SK-N-SH treated with all-trans-retinoic acid at 6 μM for 48 hours (cell line): ENCODE measurements at regions not wholly inside any gene's neighbourhood (a gene's known extent, or its start where the extent isn't known, plus 50 kb on each side); places are given as distances from the start of the nearest gene placed in this dataset.

Source experiments
- ATAC-seq: fragments of 200-7000 bp; cut with Tn5 transposase; 3 replicates; pipeline ENCODE4 v1.9.1; 2020; ENCODE audit warnings: mild to moderate bottlenecking, moderate library complexity
- ARNTL ChIP-seq: fragments of 450-650 bp; formaldehyde crosslinking; IDR thresholded peaks from 2 replicates; pipeline ENCODE4 v1.5.0; 2020; ENCODE audit warnings: low read depth, mild to moderate bottlenecking, moderate library complexity, borderline replicate concordance
- BACH2 ChIP-seq: fragments of 250-450 bp; sonication (Bioruptor Pico); IDR thresholded peaks from 2 replicates; pipeline ENCODE4 v1.9.0; 2021; ENCODE audit warnings: mild to moderate bottlenecking, borderline replicate concordance
- CSDC2 ChIP-seq: fragments of 250-450 bp; sonication (Bioruptor Pico); IDR thresholded peaks from 2 replicates; pipeline ENCODE4 v1.5.0; 2020; ENCODE audit warnings: mild to moderate bottlenecking, moderate library complexity
- CSRNP3 ChIP-seq: fragments of 250-450 bp; sonication (Bioruptor Pico); IDR thresholded peaks from 2 replicates; pipeline ENCODE4 v1.5.1; 2021; ENCODE audit warnings: mild to moderate bottlenecking, moderate library complexity
- ESRRG ChIP-seq: fragments of 250-450 bp; sonication (Bioruptor Pico); IDR thresholded peaks from 2 replicates; pipeline ENCODE4 v1.6.1; 2021; ENCODE audit warnings: mild to moderate bottlenecking
- GLIS3 ChIP-seq: fragments of 250-450 bp; sonication (Bioruptor Pico); IDR thresholded peaks from 2 replicates; pipeline ENCODE4 v1.5.0; 2020; ENCODE audit warnings: mild to moderate bottlenecking, moderate library complexity
- ISL1 ChIP-seq: fragments of 250-450 bp; sonication (Bioruptor Pico); IDR thresholded peaks from 2 replicates; pipeline ENCODE4 v2.1.2; 2022; ENCODE audit warnings: mild to moderate bottlenecking, moderate library complexity
- OSR1 ChIP-seq: fragments of 250-450 bp; sonication (Bioruptor Pico); IDR thresholded peaks from 2 replicates; pipeline ENCODE4 v1.8.0; 2022; ENCODE audit warnings: moderate library complexity, mild to moderate bottlenecking, inconsistent platforms
- PPARA ChIP-seq: fragments of 250-450 bp; sonication (Bioruptor Pico); IDR thresholded peaks from 2 replicates; pipeline ENCODE4 v1.5.0; 2020; ENCODE audit warnings: mild to moderate bottlenecking, borderline replicate concordance
- RARB ChIP-seq: fragments of 250-450 bp; sonication (Bioruptor Pico); IDR thresholded peaks from 2 replicates; pipeline ENCODE4 v1.8.0; 2021; ENCODE audit warnings: mild to moderate bottlenecking, moderate library complexity
- SNAI2 ChIP-seq: fragments of 250-450 bp; sonication (Bioruptor Pico); IDR thresholded peaks from 2 replicates; pipeline ENCODE4 v1.5.0; 2020; ENCODE audit warnings: mild to moderate bottlenecking, moderate library complexity
- TCF4 ChIP-seq: fragments of 250-450 bp; sonication (Bioruptor Pico); IDR thresholded peaks from 2 replicates; pipeline ENCODE4 v1.8.0; 2021; ENCODE audit warnings: mild to moderate bottlenecking, moderate library complexity, borderline replicate concordance
- TOX ChIP-seq: fragments of 250-450 bp; sonication (Bioruptor Pico); IDR thresholded peaks from 2 replicates; pipeline ENCODE4 v1.8.0; 2021; ENCODE audit warnings: mild to moderate bottlenecking, moderate library complexity, borderline replicate concordance
- TSHZ2 ChIP-seq: fragments of 250-450 bp; sonication (Bioruptor Pico); IDR thresholded peaks from 2 replicates; pipeline ENCODE4 v1.5.0; 2020; ENCODE audit warnings: mild to moderate bottlenecking, moderate library complexity
- ZC3H10 ChIP-seq: fragments of 250-450 bp; sonication (Bioruptor Pico); IDR thresholded peaks from 2 replicates; pipeline ENCODE4 v1.5.1; 2021; ENCODE audit warnings: mild to moderate bottlenecking, moderate library complexity
- ZFP3 ChIP-seq: fragments of 250-450 bp; sonication (Bioruptor Pico); IDR thresholded peaks from 2 replicates; pipeline ENCODE4 v1.5.0; 2020; ENCODE audit warnings: mild to moderate bottlenecking, moderate library complexity
- ZFP30 ChIP-seq: fragments of 450-650 bp; formaldehyde crosslinking; IDR thresholded peaks from 2 replicates; pipeline ENCODE4 v1.5.0; 2022; ENCODE audit warnings: mild to moderate bottlenecking, moderate library complexity
- ZNF565 ChIP-seq: fragments of 450-650 bp; formaldehyde crosslinking; conservative IDR thresholded peaks from 2 replicates; pipeline ENCODE4 v1.5.0; 2020; ENCODE audit warnings: low read depth, mild to moderate bottlenecking, moderate library complexity
- ZNF70 ChIP-seq: fragments of 450-650 bp; formaldehyde crosslinking; IDR thresholded peaks from 2 replicates; pipeline ENCODE4 v1.5.0; 2020; ENCODE audit warnings: mild to moderate bottlenecking, moderate library complexity
- ZNF8 ChIP-seq: fragments of 450-650 bp; formaldehyde crosslinking; IDR thresholded peaks from 2 replicates; pipeline ENCODE4 v1.5.0; 2020; ENCODE audit warnings: mild to moderate bottlenecking, moderate library complexity
- TF ChIP-seq, protein P1 (sequence below): fragments of 250-450 bp; sonication (Bioruptor Pico); IDR thresholded peaks from 2 replicates; pipeline ENCODE4 v1.8.0; 2021; ENCODE audit warnings: low read depth, mild to moderate bottlenecking, moderate library complexity, borderline replicate concordance
- TF ChIP-seq, protein P2 (sequence below): fragments of 250-450 bp; sonication (Bioruptor Pico); IDR thresholded peaks from 2 replicates; pipeline ENCODE4 v1.8.0; 2020; ENCODE audit warnings: mild to moderate bottlenecking, moderate library complexity, borderline replicate concordance
- TF ChIP-seq, protein P3 (sequence below): fragments of 250-450 bp; sonication (Bioruptor Pico); IDR thresholded peaks from 2 replicates; pipeline ENCODE4 v1.5.1; 2020; ENCODE audit warnings: low read depth, mild to moderate bottlenecking, moderate library complexity

GRCh38 chr21:41010101-41010435 is 157.9 kb upstream of the BACE2 start:
- no peak for ATAC-seq
- TF ChIP-seq TCF4 (no peak), CSRNP3 (CRISPR knock-in tag) (no peak), ARNTL (CRISPR knock-in tag) (no peak), RARB (CRISPR knock-in tag) (no peak), TOX (CRISPR knock-in tag) (no peak), ZFP3 (CRISPR knock-in tag) (no peak), GLIS3 (no peak), OSR1 (CRISPR knock-in tag) (no peak), ZNF565 (CRISPR knock-in tag) (no peak), SNAI2 (CRISPR knock-in tag) (no peak)
- TF ChIP-seq, protein P1, sequence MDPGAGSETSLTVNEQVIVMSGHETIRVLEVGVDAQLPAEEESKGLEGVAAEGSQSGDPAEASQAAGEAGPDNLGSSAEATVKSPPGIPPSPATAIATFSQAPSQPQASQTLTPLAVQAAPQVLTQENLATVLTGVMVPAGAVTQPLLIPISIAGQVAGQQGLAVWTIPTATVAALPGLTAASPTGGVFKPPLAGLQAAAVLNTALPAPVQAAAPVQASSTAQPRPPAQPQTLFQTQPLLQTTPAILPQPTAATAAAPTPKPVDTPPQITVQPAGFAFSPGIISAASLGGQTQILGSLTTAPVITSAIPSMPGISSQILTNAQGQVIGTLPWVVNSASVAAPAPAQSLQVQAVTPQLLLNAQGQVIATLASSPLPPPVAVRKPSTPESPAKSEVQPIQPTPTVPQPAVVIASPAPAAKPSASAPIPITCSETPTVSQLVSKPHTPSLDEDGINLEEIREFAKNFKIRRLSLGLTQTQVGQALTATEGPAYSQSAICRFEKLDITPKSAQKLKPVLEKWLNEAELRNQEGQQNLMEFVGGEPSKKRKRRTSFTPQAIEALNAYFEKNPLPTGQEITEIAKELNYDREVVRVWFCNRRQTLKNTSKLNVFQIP = no peak
- TF ChIP-seq, all 23 proteins: peak for 0

GRCh38 chr21:41011098-41011731 is 156.7 kb upstream of the BACE2 start:
- TF ChIP-seq TSHZ2 (CRISPR knock-in tag) (no peak), BACH2 (no peak), ZNF565 (CRISPR knock-in tag) (no peak), OSR1 (CRISPR knock-in tag) (no peak), CSRNP3 (CRISPR knock-in tag) (no peak), ISL1 (CRISPR knock-in tag) (no peak), ARNTL (CRISPR knock-in tag) (no peak), ESRRG (CRISPR knock-in tag) (no peak), RARB (CRISPR knock-in tag) (no peak), ZC3H10 (no peak), ZNF8 (CRISPR knock-in tag) (no peak), CSDC2 (CRISPR knock-in tag) (no peak)
- TF ChIP-seq, protein P2, sequence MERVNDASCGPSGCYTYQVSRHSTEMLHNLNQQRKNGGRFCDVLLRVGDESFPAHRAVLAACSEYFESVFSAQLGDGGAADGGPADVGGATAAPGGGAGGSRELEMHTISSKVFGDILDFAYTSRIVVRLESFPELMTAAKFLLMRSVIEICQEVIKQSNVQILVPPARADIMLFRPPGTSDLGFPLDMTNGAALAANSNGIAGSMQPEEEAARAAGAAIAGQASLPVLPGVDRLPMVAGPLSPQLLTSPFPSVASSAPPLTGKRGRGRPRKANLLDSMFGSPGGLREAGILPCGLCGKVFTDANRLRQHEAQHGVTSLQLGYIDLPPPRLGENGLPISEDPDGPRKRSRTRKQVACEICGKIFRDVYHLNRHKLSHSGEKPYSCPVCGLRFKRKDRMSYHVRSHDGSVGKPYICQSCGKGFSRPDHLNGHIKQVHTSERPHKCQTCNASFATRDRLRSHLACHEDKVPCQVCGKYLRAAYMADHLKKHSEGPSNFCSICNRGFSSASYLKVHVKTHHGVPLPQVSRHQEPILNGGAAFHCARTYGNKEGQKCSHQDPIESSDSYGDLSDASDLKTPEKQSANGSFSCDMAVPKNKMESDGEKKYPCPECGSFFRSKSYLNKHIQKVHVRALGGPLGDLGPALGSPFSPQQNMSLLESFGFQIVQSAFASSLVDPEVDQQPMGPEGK (CRISPR knock-in tag) = no peak
- TF ChIP-seq, all 23 proteins: peak for 0
- ATAC-seq = no peak

GRCh38 chr21:41011951-41012366 is 156.0 kb upstream of the BACE2 start:
- no peak for ATAC-seq
- TF ChIP-seq PPARA (CRISPR knock-in tag) (no peak), GLIS3 (no peak), ZFP30 (CRISPR knock-in tag) (no peak), TOX (CRISPR knock-in tag) (no peak), ZNF565 (CRISPR knock-in tag) (no peak), ZNF70 (no peak), TSHZ2 (CRISPR knock-in tag) (no peak), ZNF8 (CRISPR knock-in tag) (no peak)
- TF ChIP-seq, protein P3, sequence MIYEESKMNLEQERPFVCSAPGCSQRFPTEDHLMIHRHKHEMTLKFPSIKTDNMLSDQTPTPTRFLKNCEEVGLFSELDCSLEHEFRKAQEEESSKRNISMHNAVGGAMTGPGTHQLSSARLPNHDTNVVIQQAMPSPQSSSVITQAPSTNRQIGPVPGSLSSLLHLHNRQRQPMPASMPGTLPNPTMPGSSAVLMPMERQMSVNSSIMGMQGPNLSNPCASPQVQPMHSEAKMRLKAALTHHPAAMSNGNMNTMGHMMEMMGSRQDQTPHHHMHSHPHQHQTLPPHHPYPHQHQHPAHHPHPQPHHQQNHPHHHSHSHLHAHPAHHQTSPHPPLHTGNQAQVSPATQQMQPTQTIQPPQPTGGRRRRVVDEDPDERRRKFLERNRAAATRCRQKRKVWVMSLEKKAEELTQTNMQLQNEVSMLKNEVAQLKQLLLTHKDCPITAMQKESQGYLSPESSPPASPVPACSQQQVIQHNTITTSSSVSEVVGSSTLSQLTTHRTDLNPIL (CRISPR knock-in tag) = no peak
- TF ChIP-seq, protein P1 = no peak
- TF ChIP-seq, all 23 proteins: peak for 0
